HG02571 (cell line): ENCODE measurements at regions not wholly inside any gene's neighbourhood (a gene's known extent, or its start where the extent isn't known, plus 50 kb on each side); places are given as distances from the start of the nearest gene placed in this dataset.

Source experiments
- ATAC-seq: cut with Tn5 transposase; IDR thresholded peaks from one replicate; pipeline ENCODE4 v1.9.1; 2021; ENCODE audit warnings: mild to moderate bottlenecking, moderate library complexity; ENCODE audit not compliant: unreplicated experiment

DNA sequence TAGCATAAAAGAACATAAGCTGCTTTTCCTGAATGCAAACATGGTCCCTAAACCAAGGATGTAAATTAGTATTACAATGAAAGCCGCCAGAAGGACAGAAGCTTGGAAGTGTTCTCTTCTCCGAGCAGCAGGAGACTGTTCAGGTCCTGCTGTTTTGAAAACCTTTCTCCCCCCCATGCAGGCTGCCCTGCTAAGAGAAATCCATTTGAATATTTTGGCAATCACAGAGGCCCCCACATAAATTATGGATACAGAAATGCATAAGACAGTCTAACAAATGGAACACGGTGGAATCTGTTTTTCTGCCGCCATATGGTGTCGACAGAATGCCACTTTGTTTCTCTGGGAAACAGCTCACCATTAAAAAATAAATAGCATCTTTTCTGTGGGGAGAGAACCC, 600.4 kb upstream of the KLHL29 start:
- ATAC-seq: no peak

DNA sequence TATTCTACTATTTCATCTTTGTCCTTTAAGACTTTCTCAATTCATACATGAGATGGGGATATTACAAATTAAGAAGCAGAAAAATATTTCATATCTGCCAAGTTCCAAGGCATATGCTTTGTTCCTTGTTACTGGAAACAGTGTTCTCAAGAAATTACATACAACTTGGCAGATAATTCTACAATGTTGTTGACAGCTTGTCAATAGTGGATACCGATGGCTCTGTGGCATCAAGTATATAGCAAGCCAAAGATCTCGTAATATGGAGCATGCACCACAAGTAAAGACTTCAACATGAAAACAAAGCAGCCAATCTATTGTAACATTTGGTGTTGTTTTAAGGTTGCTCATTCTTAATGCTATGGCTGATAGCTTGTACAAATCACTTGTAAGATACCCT, 598.2 kb upstream of the KLHL29 start:
- ATAC-seq: no peak

DNA sequence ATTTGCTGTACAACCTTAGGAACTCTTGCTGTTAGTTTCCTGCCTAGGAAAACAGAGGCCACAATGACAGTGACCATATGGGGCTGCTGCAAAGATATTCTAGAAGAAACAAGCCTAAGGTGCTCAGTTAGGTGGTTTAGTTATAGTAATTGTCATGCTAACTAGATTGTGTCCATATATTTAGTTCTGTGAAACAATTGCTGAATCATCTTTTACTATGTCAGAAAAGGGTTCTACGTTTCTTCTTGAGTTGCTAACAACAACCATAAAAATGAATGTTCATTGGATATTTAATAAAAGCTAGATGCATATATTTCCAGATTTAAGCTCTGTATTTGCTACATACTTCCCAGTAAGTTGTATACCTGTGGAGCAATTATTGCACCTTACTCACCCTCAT, 597.2 kb upstream of the KLHL29 start:
- no peak for ATAC-seq

DNA sequence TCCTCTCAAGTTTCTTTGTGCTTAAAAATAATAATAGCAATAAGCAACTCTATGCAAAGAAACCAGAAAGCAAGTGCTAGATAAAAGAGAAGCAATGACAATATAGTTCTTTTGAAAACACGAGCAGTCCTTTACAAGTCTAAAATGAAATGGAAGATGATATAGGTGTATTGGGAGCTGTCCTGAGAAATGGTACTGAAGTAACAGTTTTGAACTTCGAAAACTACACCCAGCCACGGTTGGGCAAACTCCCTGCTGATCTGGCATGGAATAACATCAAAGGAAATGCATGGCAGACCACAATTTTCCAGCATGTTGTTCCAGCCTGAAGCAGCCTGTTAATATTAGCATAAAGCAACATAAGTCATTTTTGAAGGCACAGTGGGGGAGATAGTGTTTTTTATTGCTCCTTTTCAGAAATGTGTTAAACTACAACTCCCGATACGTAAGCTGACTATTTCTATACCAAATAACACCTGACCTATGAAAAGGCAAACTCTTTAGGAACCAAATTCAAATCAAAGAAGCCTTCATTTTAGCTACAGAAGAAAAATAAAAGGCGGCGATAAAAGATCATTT, 596.1 kb upstream of the KLHL29 start:
- no peak for ATAC-seq

DNA sequence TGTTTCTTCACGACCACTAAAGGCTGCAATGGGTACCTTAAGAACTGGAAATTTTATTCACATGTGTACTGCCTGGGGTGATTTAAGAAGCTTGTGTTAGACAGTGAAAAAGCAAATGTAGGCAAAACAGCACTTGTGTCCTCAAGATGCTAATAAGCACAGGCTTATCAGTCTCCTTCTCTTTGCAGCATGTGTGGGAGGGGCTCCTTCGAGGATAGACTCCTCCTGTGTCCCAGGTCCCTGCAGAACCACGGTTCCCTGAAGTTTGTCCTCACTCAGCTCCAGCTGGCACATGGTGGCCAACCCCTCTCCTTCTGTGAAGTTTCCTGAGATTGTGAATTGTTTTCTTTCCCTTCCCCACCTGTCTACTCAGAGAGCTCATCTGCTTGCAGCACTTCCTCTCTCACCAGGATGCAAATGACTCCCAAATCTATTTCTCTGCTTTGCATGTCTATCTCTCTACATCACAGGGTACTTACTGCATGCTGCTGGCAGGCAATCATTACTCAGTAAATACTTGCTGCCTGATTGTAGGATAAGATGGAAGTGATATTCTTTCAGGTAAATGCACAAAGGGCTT, 589.6 kb upstream of the KLHL29 start:
- no peak for ATAC-seq

DNA sequence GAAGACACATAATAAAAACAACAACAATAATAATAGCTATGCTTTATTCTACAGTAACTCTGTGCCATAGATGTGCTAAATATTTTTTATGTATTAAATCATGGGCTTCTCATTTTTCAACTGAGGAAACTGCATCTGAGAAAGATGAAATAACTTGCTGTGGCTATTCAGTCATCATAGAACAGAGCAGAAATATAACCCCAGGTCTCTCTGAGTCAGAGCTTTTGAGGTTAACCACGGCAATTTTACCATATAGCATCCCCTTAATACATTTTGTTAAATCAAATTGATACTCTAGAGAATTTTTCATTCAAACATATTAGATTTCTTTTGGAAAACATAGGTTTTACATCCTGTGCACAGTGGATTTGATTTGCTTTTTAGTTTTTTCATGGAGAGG, 586.6 kb upstream of the KLHL29 start:
- no peak for ATAC-seq

DNA sequence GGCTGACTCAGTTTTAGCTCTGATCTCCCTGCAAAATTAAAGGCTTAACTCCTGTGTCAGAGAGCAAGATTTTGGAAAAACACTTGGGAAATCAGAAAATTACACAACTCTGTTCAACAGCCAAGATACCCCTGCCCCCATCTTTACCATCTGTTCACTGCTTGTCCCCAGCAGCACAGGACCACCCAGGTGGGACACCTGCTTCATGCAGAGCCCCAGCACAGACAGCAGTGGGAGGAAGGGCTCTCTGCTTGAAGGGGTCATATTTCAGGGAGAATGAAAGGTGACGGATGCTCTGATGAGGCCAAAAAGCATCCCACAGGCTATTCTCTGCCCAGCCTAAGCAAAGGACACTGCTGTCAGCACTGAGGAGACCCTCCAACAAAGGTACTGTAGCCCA, 584.6 kb upstream of the KLHL29 start:
- ATAC-seq: no peak

DNA sequence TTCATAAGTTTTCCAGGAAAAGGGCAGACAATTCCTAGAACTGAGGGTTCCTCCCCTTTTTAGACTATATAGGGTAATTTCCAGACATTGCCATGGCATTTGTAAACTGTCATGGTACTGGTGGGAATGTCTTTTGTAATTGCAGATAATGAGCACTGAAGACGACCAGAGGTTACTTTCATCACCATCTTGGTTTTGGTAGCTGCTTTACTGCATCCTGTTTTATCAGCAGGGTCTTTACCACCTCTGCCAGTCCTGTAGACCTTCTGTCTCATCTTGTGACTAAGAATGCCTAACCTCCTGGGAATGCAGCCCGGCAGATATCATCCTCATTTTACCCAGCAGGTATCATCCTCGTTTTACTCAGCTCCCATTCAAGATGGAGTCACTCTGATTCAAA, 583.9 kb upstream of the KLHL29 start:
- no peak for ATAC-seq

DNA sequence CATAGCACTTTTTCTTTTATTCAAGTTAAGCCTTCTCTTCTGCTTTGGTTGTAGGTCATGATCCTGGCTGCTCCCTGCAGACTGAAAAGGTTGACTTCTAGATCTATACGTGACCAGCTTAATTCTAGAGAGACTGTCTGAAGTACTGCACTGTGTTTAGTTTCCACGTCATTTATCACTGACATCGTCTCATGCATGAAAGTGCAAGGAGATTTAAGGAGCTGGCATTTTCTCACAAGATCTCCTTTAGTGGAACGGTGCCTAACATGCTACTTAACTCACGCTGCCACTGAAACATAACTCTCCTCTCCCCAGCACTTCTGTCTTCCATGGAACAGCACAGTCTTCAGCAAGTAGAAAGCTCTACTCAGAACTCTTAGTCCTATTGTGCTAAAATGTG, 583.0 kb upstream of the KLHL29 start:
- ATAC-seq: no peak

DNA sequence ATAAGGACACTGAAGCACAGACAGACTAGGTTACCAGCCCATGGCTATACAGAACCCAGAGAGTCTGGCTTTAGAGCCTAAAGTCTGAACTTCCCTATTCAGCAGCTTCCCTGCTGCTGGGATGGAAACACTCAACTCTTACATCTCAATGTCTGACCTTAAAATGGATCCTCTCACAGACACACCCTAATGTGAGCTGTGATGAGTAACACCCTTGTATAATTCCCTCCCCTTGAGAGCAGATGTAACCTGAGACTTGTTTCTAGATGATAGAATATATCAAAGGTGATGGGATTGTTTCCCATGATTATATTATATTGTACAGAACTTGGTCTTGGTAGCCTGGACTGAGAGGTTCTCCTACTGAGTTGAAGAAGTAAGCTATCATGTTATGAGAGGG, 577.1 kb upstream of the KLHL29 start:
- ATAC-seq: no peak

DNA sequence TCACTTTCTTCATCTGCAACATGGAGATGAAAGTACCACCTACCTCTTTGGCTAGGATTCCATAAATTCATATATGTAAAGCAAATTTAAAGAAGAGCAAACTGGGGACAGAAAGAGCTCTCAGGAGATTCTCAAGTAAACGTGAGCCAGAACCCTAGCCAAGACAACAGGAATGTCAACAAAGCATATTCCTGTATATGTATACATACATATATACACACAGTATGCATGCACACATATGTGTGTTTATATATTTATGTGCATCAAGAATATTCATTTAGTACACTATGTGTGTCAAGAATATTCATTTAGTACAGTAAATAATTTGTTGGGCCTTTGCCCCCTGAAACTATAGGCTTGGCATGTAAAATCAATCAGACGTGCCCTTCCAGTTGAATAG, 574.4 kb upstream of the KLHL29 start:
- no peak for ATAC-seq

DNA sequence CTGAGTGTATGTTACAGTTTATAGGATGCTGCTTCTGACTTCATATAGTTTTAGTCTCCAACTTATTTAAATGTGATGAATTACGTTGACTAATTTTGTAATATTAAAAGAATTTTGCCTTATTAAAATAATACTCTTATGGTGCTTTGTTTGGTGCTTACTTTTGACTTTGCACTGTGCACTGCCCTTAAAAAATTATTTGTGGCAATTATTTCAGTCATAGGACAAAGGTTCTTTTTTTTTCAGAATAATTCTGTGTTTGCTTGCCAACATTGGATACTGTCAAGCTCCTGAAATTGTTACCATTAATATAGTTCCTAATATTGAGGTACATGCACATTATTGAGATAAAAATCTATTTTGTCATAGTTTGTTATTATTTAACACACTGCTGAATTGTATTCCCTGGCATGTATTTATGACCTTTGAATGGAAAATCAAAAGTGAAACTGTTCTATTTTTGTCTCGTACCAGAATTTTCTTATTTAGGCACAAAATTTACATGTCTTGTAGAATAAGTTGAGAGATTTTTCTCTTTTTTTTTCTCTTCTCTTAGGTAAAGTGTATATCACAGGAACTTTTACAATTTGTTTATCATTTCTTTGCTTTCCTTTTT, 572.8 kb upstream of the KLHL29 start:
- no peak for ATAC-seq

DNA sequence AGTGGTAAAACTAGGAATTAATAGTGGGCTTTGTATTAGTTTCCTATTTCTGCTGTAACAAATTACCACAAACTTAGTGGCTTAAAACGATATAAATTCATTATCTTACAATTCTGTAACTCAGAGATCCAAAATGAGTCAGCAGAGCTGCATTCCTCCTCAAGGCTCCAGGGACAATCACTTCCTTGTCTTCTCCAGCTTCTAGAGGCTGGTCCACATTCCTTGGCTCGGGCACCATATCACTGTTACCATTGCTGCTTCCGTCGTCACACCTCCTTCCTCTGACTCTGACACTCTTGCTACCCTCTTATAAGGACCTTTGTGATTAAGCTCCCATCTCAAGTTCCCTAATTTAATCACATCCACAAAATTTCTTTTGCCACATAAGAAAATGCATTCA, 567.8 kb upstream of the KLHL29 start:
- no peak for ATAC-seq

DNA sequence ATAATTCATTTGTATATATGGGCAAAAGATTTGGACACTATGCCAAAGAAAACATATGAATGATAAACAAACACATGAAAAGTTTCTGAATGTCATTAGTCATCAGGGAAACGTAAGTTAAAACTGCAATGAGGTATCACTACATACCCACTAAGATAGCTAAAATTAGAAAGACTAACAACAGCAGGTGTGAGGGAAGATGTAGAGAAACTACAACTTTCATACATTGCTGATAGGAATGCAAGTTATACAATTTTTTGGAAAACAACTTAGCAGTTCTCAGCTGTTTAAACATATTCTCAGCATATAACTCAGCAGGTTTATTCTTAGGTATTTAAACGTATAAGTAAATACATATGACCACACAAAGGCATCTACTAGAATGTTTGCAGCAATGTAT, 563.5 kb upstream of the KLHL29 start:
- no peak for ATAC-seq

DNA sequence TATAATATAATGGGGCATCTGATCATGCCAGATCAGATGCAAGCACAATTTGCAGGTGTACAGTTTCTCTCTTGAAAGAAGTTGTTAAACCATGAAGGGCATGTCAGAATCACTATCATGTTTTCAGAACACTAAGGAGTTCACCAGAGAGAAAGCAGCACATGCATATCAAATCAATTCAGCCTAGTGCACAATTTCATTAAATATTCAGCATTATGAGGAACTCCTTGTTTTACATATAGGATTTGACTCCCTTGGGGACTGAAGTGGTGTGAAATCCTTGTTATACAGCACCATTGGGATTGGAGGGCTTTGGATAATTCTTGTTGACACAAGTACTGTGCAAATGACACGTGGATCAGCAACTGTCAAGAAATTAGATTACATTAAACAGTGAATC, 562.1 kb upstream of the KLHL29 start:
- ATAC-seq: no peak

DNA sequence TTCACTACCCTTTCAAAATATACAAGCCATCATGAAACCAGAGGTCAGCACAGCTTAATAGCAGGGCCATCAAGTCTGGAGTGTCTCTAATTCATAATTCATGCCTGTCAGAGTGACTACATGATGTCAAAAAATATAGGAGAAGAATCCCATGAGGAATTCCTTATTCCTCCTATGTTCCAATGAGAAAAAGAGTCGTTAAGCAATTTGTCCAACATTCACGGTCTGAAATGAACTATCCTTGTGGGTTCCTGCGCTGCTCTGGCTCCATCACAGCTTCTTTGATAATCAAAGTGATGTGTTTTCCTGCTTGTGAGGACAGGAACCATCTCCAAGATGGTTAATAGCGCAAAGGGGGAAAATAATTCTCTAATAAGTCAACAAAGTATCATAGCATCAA, 560.4 kb upstream of the KLHL29 start:
- ATAC-seq: no peak

DNA sequence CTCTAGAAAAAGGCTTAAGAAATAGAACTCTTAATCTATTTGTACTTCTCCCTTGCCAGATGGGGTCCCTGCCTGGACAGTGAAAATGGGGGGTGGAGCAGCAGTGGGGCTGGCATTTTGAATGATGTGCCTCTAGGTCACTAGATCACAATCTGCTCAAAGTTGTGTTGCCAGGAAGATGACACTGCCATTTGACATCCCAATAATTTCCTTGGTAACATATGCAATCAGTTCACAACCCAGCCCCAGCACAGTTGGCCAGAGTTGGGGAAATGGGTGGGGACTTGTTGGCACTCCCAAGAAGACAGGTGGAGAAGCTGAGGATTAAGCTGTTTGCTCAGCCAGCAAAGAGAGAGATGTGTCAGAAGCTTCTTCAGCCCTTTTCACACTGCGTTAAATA, 558.3 kb upstream of the KLHL29 start:
- ATAC-seq: no peak

DNA sequence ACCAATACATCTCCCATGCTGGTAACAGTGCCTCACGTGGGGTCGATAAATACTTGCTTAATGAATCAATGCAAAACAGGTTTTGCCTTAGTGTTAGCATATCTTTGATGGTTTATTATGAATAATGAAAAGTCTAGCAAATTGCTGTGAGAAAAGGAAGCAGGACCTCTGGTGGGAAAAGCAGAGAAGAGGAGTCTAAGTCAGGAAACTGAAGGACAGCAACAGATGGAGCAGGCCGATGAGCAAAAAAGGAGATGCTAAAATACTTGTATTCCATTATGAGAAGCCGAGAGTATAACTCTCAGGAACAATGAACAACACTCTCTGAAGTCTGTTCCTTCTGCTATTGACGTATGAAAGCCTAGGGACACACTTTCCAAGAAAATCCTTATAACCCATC, 555.2 kb upstream of the KLHL29 start:
- ATAC-seq: no peak

DNA sequence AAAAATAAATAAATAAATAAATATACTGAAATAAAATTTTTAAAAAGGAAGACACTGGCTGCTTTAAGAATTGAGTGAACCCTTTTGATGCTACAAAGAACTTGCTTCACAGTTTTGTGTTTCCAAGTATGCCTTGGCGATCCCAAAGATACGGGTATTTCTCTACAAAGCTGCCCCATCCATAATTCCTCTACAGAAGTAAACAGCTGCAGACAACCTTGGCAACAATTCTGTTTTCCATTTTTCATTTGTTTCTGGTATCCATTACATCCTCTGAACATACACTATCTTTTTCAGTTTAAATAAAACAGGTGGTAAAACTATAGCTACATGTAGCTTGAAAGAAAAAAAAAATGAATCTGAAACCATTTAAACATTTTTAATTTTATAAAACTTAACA, 552.8 kb upstream of the KLHL29 start:
- ATAC-seq: no peak

DNA sequence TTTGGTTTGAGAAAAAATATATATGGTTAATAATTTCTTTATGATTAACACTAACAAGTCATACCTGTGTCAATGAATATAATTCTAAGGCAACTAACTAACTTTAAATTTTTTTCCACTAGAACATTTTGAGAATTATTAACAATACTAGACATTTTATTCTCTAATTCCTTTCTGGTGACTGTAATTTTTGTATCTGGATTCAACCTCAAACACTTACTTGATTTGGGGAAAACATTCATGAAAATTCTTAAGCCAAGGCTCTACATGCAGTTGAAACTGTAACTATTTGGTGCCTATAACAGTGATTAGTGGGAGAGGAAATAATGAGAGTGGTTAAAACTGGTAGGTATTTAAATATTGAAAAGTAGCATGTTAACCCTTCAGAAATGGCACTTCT, 546.5 kb upstream of the KLHL29 start:
- ATAC-seq: no peak

DNA sequence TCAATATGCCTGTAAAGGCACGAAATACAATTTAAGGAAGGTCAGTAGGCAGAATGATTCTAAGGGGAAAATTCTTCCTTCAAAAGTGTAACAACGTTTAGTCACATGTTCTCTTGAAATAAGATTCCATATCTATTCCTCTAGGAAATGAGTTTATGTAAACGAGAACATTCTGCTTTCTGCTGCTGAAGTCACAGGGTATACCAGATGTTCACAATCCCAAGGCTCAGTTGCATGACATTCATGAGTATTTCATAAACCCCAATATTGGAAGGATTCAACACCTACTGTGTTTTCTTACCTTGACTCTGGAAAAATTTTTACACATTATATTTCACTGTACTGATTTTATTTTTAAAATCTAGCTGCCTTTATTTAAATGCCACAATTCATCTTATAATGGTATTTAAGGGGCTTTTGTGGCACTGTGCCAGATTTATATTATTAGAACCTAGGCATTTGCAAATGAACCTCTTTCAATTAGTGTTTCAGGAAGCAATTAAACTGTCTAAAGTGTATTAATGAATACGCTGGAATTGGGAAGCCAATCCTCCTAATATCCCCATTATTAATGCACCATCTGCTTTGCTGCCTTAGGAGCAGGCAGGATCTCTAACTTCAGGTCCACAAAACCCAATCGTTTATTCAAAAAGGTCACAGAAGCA, 542.6 kb upstream of the KLHL29 start:
- ATAC-seq: no peak

DNA sequence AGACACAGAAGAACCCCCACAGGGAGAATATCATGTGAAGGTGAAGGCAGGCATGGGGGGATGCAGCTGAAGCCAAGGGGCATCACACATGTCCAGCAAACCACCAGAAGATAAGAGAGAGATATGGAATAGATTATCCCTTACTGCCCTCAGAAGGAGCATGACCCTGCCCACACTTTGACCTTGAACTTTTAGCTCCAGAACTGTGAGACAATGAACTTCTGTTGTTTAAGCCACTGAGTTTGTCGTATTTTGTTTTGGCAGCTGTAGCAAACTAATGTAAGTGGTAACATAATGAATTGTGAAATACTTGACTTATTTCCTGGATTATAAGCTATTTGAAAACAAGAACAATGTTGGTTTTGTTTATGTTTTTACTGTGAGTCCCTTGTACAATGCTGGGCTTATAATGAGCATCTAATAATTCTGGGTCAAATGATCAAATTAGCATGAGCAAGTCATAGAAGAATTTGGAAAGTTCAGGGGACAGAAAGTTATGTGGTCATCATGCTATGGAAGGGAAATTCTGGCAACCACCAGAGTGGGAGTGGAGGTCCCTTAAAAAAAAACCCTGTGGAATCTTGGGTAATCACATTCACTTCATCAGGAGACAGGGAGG, 541.0 kb upstream of the KLHL29 start:
- ATAC-seq: no peak
